K562 (cell line): ENCODE measurements at regions not wholly inside any gene's neighbourhood (a gene's known extent, or its start where the extent isn't known, plus 50 kb on each side); places are given as distances from the start of the nearest gene placed in this dataset.

Experiments
- ARID2 ChIP-seq: fragments of 450-650 bp; IDR thresholded peaks from 2 replicates; pipeline ENCODE4 v1.6.1; 2017; ENCODE audit warnings: antibody characterized with exemption, mild to moderate bottlenecking
- CREB3L1 ChIP-seq: fragments of 450-650 bp; IDR thresholded peaks from 2 replicates; pipeline ENCODE4 v1.6.1; 2014; ENCODE audit warnings: low read depth, mild to moderate bottlenecking, moderate library complexity, borderline replicate concordance
- DMBX1 ChIP-seq: fragments of 250-450 bp; sonication (Bioruptor Pico); IDR thresholded peaks from 2 replicates; pipeline ENCODE4 v1.8.0; 2022; ENCODE audit warnings: inconsistent platforms, mild to moderate bottlenecking, moderate library complexity, borderline replicate concordance
- E2F8 ChIP-seq: fragments of 450-650 bp; IDR thresholded peaks from 2 replicates; pipeline ENCODE4 v1.7.1; 2018; ENCODE audit warnings: mild to moderate bottlenecking, low read depth; ENCODE audit not compliant: partially characterized antibody
- ELF2 ChIP-seq: fragments of 250-450 bp; sonication (Bioruptor Pico); IDR thresholded peaks from 2 replicates; pipeline ENCODE4 v1.5.0; 2021; ENCODE audit warnings: mild to moderate bottlenecking
- ELF4 ChIP-seq: fragments of 450-650 bp; formaldehyde crosslinking; IDR thresholded peaks from 2 replicates; pipeline ENCODE4 v1.4.0; 2022; ENCODE audit warnings: missing genetic modification characterization
- GABPB1 ChIP-seq: sonication (generic); formaldehyde crosslinking; IDR thresholded peaks from 2 replicates; pipeline ENCODE4 v1.8.0; 2022; ENCODE audit warnings: mild to moderate bottlenecking, missing genetic modification reagents
- MED1 ChIP-seq: sonication (generic); formaldehyde crosslinking; IDR thresholded peaks from 2 replicates; pipeline ENCODE4 v1.8.1; 2023; ENCODE audit warnings: missing genetic modification reagents, borderline replicate concordance
- NR2C2 ChIP-seq, 2 experiments: fragments of 200-800 bp in 1 of 2; sonication (Bioruptor generic) in 1 of 2; sonication (generic) in 1 of 2; formaldehyde crosslinking in 1 of 2; IDR thresholded peaks; 2 replicates each; pipeline versions ENCODE4 v1.6.1 to v1.8.0; 2016 to 2022; ENCODE audit warnings: mild to moderate bottlenecking in 1 of 2, missing compliant biosample characterization in 1 of 2, missing genetic modification characterization in 1 of 2, missing genetic modification reagents in 1 of 2
- POLR3G ChIP-seq: IDR thresholded peaks from 2 replicates; pipeline ENCODE4 v1.6.1; 2011; ENCODE audit not compliant: insufficient read length, insufficient replicate concordance; ENCODE audit errors: extremely low read depth
- SREBF2 ChIP-seq: sonication (generic); formaldehyde crosslinking; IDR thresholded peaks from 2 replicates; pipeline ENCODE4 v1.4.0; 2020; ENCODE audit warnings: mild to moderate bottlenecking, missing genetic modification reagents
- STAG1 ChIP-seq: sonication (generic); formaldehyde crosslinking; IDR thresholded peaks from 2 replicates; pipeline ENCODE4 v1.5.0; 2020; ENCODE audit warnings: missing genetic modification reagents, borderline replicate concordance
- TCFL5 ChIP-seq: fragments of 250-450 bp; sonication (Bioruptor Pico); conservative IDR thresholded peaks from 2 replicates; pipeline ENCODE4 v1.6.1; 2021; ENCODE audit warnings: mild to moderate bottlenecking, moderate library complexity, matching md5 sums
- THAP12 ChIP-seq: fragments of 250-450 bp; sonication (Bioruptor Pico); IDR thresholded peaks from 2 replicates; pipeline ENCODE4 v1.9.0; 2021; ENCODE audit warnings: mild to moderate bottlenecking, inconsistent platforms
- ZBTB5 ChIP-seq: fragments of 450-650 bp; IDR thresholded peaks from 2 replicates; pipeline ENCODE4 v1.6.1; 2017; ENCODE audit warnings: antibody characterized with exemption
- ZNF197 ChIP-seq: fragments of 200-800 bp; sonication (Bioruptor generic); IDR thresholded peaks from 2 replicates; pipeline ENCODE4 v1.6.1; 2016; ENCODE audit warnings: low read depth, missing genetic modification characterization, missing compliant biosample characterization
- ZNF639 ChIP-seq, 2 experiments: fragments of 200-800 bp in 1 of 2; sonication (Bioruptor generic) in 1 of 2; sonication (generic) in 1 of 2; formaldehyde crosslinking in 1 of 2; IDR thresholded peaks in 1 of 2; conservative IDR thresholded peaks in 1 of 2; 2 replicates each; pipeline versions ENCODE4 v1.5.0 to v1.6.1; 2016 to 2020; ENCODE audit warnings: missing compliant biosample characterization in 1 of 2, missing genetic modification characterization in 1 of 2, missing genetic modification reagents in 1 of 2

GRCh38 chr12:127060310-127060847, 1206.6 kb upstream of the TMEM132C start (continued):
- TF ChIP-seq CREB3L1 (peak; percentile 58; the same call in 1 of the 2 replicates), POLR3G (no peak), MED1 (CRISPR knock-in tag) (no peak), ELF2 (CRISPR knock-in tag) (no peak), ZNF197 (CRISPR knock-in tag) (no peak), ZBTB5 (no peak), STAG1 (CRISPR knock-in tag) (no peak), GABPB1 (CRISPR knock-in tag) (no peak), ELF4 (CRISPR knock-in tag) (no peak), E2F8 (peak; percentile 67), SREBF2 (CRISPR knock-in tag) (no peak), ZNF639 (CRISPR knock-in tag; conservative IDR thresholded peaks at IDR 0.05 in 1 of 2, IDR thresholded peaks at IDR 0.05 in 1 of 2) (no peak), ARID2 (no peak), DMBX1 (CRISPR knock-in tag) (no peak), NR2C2 (CRISPR knock-in tag; IDR thresholded peaks at IDR 0.05) (no peak), NR2C2 (tag; IDR thresholded peaks at IDR 0.05) (peak; percentile 83), THAP12 (CRISPR knock-in tag) (peak; percentile 72; the same call in 1 of the 2 replicates), TCFL5 (CRISPR knock-in tag) (no peak)
